ENCODE measurements at regions not wholly inside any gene's neighbourhood (a gene's known extent, or its start where the extent isn't known, plus 50 kb on each side); places are given as distances from the start of the nearest gene placed in this dataset.
A peak's percentile ranks its signal among the peaks of the same experiment; 100 is the strongest.
"Not testable (repeated sequence)": the region's sequence is repeated elsewhere in the genome, so short reads cannot be mapped to it uniquely, and the experiment has no call there.

- FAIRE-seq (no peak), DNase-seq (ENCODE audit: low spot score) (no peak)
Observed at GRCh38 chr12:78490861-78491260, 373.7 kb upstream of the SYT1 start.

GRCh38 chr12:78494911-78495310 lies 369.7 kb upstream of the SYT1 start:
- DNase-seq (ENCODE audit: low spot score) (no peak), FAIRE-seq (no peak)

- FAIRE-seq (no peak), DNase-seq (ENCODE audit: low spot score) (no peak)
Observed at GRCh38 chr12:78501825-78502224, 362.7 kb upstream of the SYT1 start.

- FAIRE-seq (no peak), DNase-seq (ENCODE audit: low spot score) (no peak)
Observed at GRCh38 chr12:78519422-78519821, 345.2 kb upstream of the SYT1 start.

- FAIRE-seq: no peak
- no peak for DNase-seq (ENCODE audit: low spot score)
Observed at GRCh38 chr12:78530100-78530765, 334.3 kb upstream of the SYT1 start.

GRCh38 chr12:78531831-78532458 lies 332.6 kb upstream of the SYT1 start:
- DNase-seq (ENCODE audit: low spot score) (no peak), FAIRE-seq (no peak)

- FAIRE-seq: no peak
- DNase-seq (ENCODE audit: low spot score): no peak
Observed at GRCh38 chr12:78534311-78534710, 330.3 kb upstream of the SYT1 start.

- no peak for DNase-seq (ENCODE audit: low spot score)
- no peak for FAIRE-seq
Observed at GRCh38 chr12:78540606-78541336, 323.8 kb upstream of the SYT1 start.

GRCh38 chr12:78550831-78551230 lies 313.7 kb upstream of the SYT1 start:
- FAIRE-seq (no peak), DNase-seq (ENCODE audit: low spot score) (no peak)

GRCh38 chr12:78555802-78556201 lies 308.8 kb upstream of the SYT1 start:
- FAIRE-seq (no peak), DNase-seq (ENCODE audit: low spot score) (no peak)

- DNase-seq (ENCODE audit: low spot score): no peak
- no peak for FAIRE-seq
Observed at GRCh38 chr12:78556651-78557050, 307.9 kb upstream of the SYT1 start.

GRCh38 chr12:78559416-78559815 lies 305.2 kb upstream of the SYT1 start:
- FAIRE-seq (no peak), DNase-seq (ENCODE audit: low spot score) (no peak)

- FAIRE-seq: no peak
- no peak for DNase-seq (ENCODE audit: low spot score)
Observed at GRCh38 chr12:78559886-78560285, 304.7 kb upstream of the SYT1 start.

- no peak for FAIRE-seq
- DNase-seq (ENCODE audit: low spot score): no peak
Observed at GRCh38 chr12:78560633-78561032, 303.9 kb upstream of the SYT1 start.

- DNase-seq (ENCODE audit: low spot score) (peak; percentile 3), FAIRE-seq (no peak)
Observed at GRCh38 chr12:78562368-78563205, 302.0 kb upstream of the SYT1 start.

GRCh38 chr12:78563826-78564225 lies 300.7 kb upstream of the SYT1 start:
- DNase-seq (ENCODE audit: low spot score) (no peak), FAIRE-seq (no peak)

- FAIRE-seq: no peak
- no peak for DNase-seq (ENCODE audit: low spot score)
Observed at GRCh38 chr12:78566456-78566855, 298.1 kb upstream of the SYT1 start.

- FAIRE-seq: no peak
- no peak for DNase-seq (ENCODE audit: low spot score)
Observed at GRCh38 chr12:78568321-78569020, 296.1 kb upstream of the SYT1 start.

GRCh38 chr12:78571953-78572352 lies 292.6 kb upstream of the SYT1 start:
- DNase-seq (ENCODE audit: low spot score) (no peak), FAIRE-seq (no peak)

GRCh38 chr12:78575208-78575607 lies 289.4 kb upstream of the SYT1 start:
- DNase-seq (ENCODE audit: low spot score); FAIRE-seq: not testable (repeated sequence)

- FAIRE-seq: no peak
- no peak for DNase-seq (ENCODE audit: low spot score)
Observed at GRCh38 chr12:78579846-78580245, 284.7 kb upstream of the SYT1 start.
